Breast epithelium (tissue), 3 donors: ENCODE measurements at regions not wholly inside any gene's neighbourhood (a gene's known extent, or its start where the extent isn't known, plus 50 kb on each side); places are given as distances from the start of the nearest gene placed in this dataset.

ENCODE experiments used
- POLR2A ChIP-seq: fragments of 450-650 bp; IDR thresholded peaks from one replicate; pipeline ENCODE4 v1.6.1; 2016; ENCODE audit warnings: antibody characterized with exemption, mild to moderate bottlenecking, moderate library complexity
- POLR2AphosphoS5 ChIP-seq, 3 donors: sonication (generic); formaldehyde crosslinking; IDR thresholded peaks; one replicate each; pipeline ENCODE4 v1.6.1; 2017; ENCODE audit warnings: antibody characterized with exemption in 3 of 3
- TF ChIP-seq, protein P1 (sequence below), 3 donors: fragments of 450-650 bp; IDR thresholded peaks; one replicate each; pipeline ENCODE4 v1.5.1; 2016 to 2017; ENCODE audit warnings: antibody characterized with exemption in 3 of 3, mild to moderate bottlenecking in 3 of 3, moderate library complexity in 3 of 3

- TF ChIP-seq, protein P1, sequence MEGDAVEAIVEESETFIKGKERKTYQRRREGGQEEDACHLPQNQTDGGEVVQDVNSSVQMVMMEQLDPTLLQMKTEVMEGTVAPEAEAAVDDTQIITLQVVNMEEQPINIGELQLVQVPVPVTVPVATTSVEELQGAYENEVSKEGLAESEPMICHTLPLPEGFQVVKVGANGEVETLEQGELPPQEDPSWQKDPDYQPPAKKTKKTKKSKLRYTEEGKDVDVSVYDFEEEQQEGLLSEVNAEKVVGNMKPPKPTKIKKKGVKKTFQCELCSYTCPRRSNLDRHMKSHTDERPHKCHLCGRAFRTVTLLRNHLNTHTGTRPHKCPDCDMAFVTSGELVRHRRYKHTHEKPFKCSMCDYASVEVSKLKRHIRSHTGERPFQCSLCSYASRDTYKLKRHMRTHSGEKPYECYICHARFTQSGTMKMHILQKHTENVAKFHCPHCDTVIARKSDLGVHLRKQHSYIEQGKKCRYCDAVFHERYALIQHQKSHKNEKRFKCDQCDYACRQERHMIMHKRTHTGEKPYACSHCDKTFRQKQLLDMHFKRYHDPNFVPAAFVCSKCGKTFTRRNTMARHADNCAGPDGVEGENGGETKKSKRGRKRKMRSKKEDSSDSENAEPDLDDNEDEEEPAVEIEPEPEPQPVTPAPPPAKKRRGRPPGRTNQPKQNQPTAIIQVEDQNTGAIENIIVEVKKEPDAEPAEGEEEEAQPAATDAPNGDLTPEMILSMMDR (IDR thresholded peaks at IDR 0.05): no peak
- TF ChIP-seq POLR2A: no peak
- TF ChIP-seq POLR2AphosphoS5 (IDR thresholded peaks at IDR 0.05): no peak
These were observed 514.4 kb upstream of the CHAC2 start for GRCh38 chr2:53253244-53253643.
